GM23338 (cell line): ENCODE measurements at regions not wholly inside any gene's neighbourhood (a gene's known extent, or its start where the extent isn't known, plus 50 kb on each side); places are given as distances from the start of the nearest gene placed in this dataset.

ENCODE experiments used
- ATAC-seq: fragments of 200-7000 bp; cut with Tn5 transposase; 3 replicates; pipeline ENCODE4 v1.9.1; 2020
- DNase-seq: peaks from one replicate; pipeline ENCODE4 v3.0.0-alpha.2; 2015; ENCODE audit warnings: low spot score
- H2AFZ ChIP-seq: fragments of 200-600 bp; sonication (generic); 2 replicates; pipeline ENCODE4 v1.8.0; 2016; ENCODE audit warnings: antibody characterized with exemption, mild to moderate bottlenecking, moderate library complexity
- H3F3A ChIP-seq: fragments of 200-600 bp; sonication (generic); replicated peaks from 2 replicates; pipeline ENCODE4 v1.8.0; 2017; ENCODE audit warnings: antibody characterized with exemption, mixed run types, low read depth
- H3K27ac ChIP-seq: fragments of 200-600 bp; sonication (generic); 2 replicates; pipeline ENCODE4 v1.6.1; 2016; ENCODE audit warnings: low read depth
- H3K27me3 ChIP-seq: fragments of 200-600 bp; sonication (generic); 2 replicates; pipeline ENCODE4 v1.8.0; 2016; ENCODE audit warnings: mild to moderate bottlenecking, mixed run types, moderate library complexity; ENCODE audit not compliant: insufficient read depth
- H3K36me3 ChIP-seq: fragments of 200-600 bp; sonication (generic); 2 replicates; pipeline ENCODE4 v1.8.0; 2016; ENCODE audit warnings: mild to moderate bottlenecking; ENCODE audit not compliant: insufficient read depth
- H3K4me1 ChIP-seq: fragments of 200-600 bp; sonication (generic); 2 replicates; pipeline ENCODE4 v1.8.0; 2016; ENCODE audit warnings: mild to moderate bottlenecking, moderate library complexity; ENCODE audit not compliant: insufficient read depth
- H3K4me2 ChIP-seq: fragments of 200-600 bp; sonication (generic); 2 replicates; pipeline ENCODE4 v1.7.1; 2017; ENCODE audit warnings: mixed run types
- H3K4me3 ChIP-seq: fragments of 200-600 bp; sonication (generic); 2 replicates; pipeline ENCODE4 v1.6.1; 2016; ENCODE audit warnings: mixed run types
- H3K79me2 ChIP-seq: fragments of 200-600 bp; sonication (generic); replicated peaks from 2 replicates; pipeline ENCODE4 v1.8.0; 2017; ENCODE audit warnings: mild to moderate bottlenecking; ENCODE audit not compliant: insufficient read depth
- H3K9me2 ChIP-seq: fragments of 200-600 bp; sonication (generic); 2 replicates; pipeline ENCODE4 v1.8.0; 2017; ENCODE audit not compliant: insufficient read depth
- H4K20me1 ChIP-seq: fragments of 200-600 bp; sonication (generic); replicated peaks from 2 replicates; pipeline ENCODE4 v1.8.0; 2017; ENCODE audit warnings: mild to moderate bottlenecking; ENCODE audit not compliant: insufficient read depth
- H3K27ac Mint-ChIP-seq: 2 replicates; pipeline ENCODE4 v1.8.0; 2020; ENCODE audit warnings: inconsistent platforms, mild to moderate bottlenecking, moderate library complexity, mixed read lengths
- H3K27me3 Mint-ChIP-seq: 3 replicates; pipeline ENCODE4 v1.8.0; 2022; ENCODE audit warnings: low read depth, mild to moderate bottlenecking, moderate library complexity, mixed read lengths, inconsistent platforms; ENCODE audit not compliant: insufficient read depth, poor library complexity
- H3K36me3 Mint-ChIP-seq: 3 replicates; pipeline ENCODE4 v1.8.0; 2021; ENCODE audit warnings: low read depth, mild to moderate bottlenecking, inconsistent platforms, moderate library complexity, mixed read lengths
- H3K4me1 Mint-ChIP-seq: 3 replicates; pipeline ENCODE4 v1.8.0; 2020; ENCODE audit warnings: mild to moderate bottlenecking, inconsistent platforms, mixed read lengths
- H3K4me3 Mint-ChIP-seq: 3 replicates; pipeline ENCODE4 v1.8.0; 2021; ENCODE audit warnings: moderate library complexity, mild to moderate bottlenecking, inconsistent platforms, mixed read lengths
- H3K9me3 Mint-ChIP-seq: 3 replicates; pipeline ENCODE4 v1.8.0; 2020; ENCODE audit warnings: moderate library complexity, mild to moderate bottlenecking, inconsistent platforms, mixed read lengths
- CREB1 ChIP-seq: fragments of 250-450 bp; sonication (Bioruptor Pico); IDR thresholded peaks from 2 replicates; pipeline ENCODE4 v1.5.0; 2020; ENCODE audit warnings: low read depth, mild to moderate bottlenecking, moderate library complexity
- EZH2 ChIP-seq: fragments of 200-600 bp; sonication (generic); IDR thresholded peaks from one replicate; pipeline ENCODE4 v1.8.0; 2017; ENCODE audit warnings: antibody characterized with exemption, mild to moderate bottlenecking, low read depth; ENCODE audit not compliant: unreplicated experiment
- EZH2phosphoT487 ChIP-seq: fragments of 200-600 bp; sonication (generic); IDR thresholded peaks from one replicate; pipeline ENCODE4 v1.8.1; 2018; ENCODE audit warnings: antibody characterized with exemption; ENCODE audit not compliant: unreplicated experiment
- JUNB ChIP-seq: IDR thresholded peaks from one replicate; pipeline ENCODE4 v1.6.1; 2016; ENCODE audit warnings: antibody characterized with exemption; ENCODE audit not compliant: unreplicated experiment
- NANOG ChIP-seq: IDR thresholded peaks from 2 replicates; pipeline ENCODE4 v1.6.1; 2016; ENCODE audit warnings: antibody characterized with exemption, borderline replicate concordance
- POLR2AphosphoS5 ChIP-seq: IDR thresholded peaks from 2 replicates; pipeline ENCODE4 v1.6.1; 2016; ENCODE audit warnings: antibody characterized with exemption, low read depth
- STAT1 ChIP-seq: IDR thresholded peaks from one replicate; pipeline ENCODE4 v1.6.1; 2016; ENCODE audit warnings: antibody characterized with exemption; ENCODE audit not compliant: unreplicated experiment
- ZNF114 ChIP-seq: fragments of 250-450 bp; sonication (Bioruptor Pico); IDR thresholded peaks from 2 replicates; pipeline ENCODE4 v1.5.0; 2020; ENCODE audit warnings: mild to moderate bottlenecking, moderate library complexity
- ZNF331 ChIP-seq: fragments of 250-450 bp; sonication (Bioruptor Pico); IDR thresholded peaks from 2 replicates; pipeline ENCODE4 v1.5.0; 2020; ENCODE audit warnings: low read depth, mild to moderate bottlenecking, moderate library complexity
- TF ChIP-seq, protein P1 (sequence below): IDR thresholded peaks from 2 replicates; pipeline ENCODE4 v1.6.1; 2016; ENCODE audit warnings: antibody characterized with exemption
- TF ChIP-seq, protein P2 (sequence below): fragments of 250-450 bp; sonication (Bioruptor Pico); IDR thresholded peaks from 2 replicates; pipeline ENCODE4 v1.5.0; 2020; ENCODE audit warnings: mild to moderate bottlenecking, moderate library complexity
- TF ChIP-seq, protein P3 (sequence below), 2 experiments: fragments of 200-600 bp in 1 of 2; sonication (generic) in 1 of 2; conservative IDR thresholded peaks; 2 replicates each; pipeline versions ENCODE4 v1.5.1 to v1.6.1; 2016 to 2017; ENCODE audit warnings: antibody characterized with exemption in 2 of 2, low read depth in 2 of 2, mild to moderate bottlenecking in 2 of 2, moderate library complexity in 1 of 2
- TF ChIP-seq, protein P4 (sequence below): IDR thresholded peaks from one replicate; pipeline ENCODE4 v1.6.1; 2018; ENCODE audit warnings: antibody characterized with exemption; ENCODE audit not compliant: unreplicated experiment

DNA sequence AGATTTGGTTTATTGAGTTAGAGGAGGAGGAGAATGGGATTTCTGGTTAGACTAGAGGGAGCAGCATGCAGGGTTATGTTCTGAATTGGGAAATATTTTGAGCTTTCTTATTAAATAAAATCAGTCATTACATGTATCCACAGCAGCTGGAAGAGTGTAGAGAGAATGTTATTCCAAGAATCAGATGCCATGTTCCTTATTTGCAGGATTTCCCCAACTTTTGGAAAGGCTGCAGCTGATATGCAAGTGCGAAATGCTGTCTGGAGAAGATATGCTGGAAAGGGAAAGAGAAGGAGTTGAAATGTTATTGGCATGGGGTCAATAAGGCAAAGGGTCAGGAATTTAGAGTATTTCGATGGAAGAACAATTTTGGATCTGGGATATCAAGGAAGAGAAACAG, 255.8 kb downstream of the MTX2 start:
- Mint-ChIP-seq H3K4me1 (no peaks in the 10 kb centered on the region), H3K27me3 (peaks cover 13% of the 10 kb centered on the region), H3K36me3 (no peaks in the 10 kb centered on the region), H3K9me3 (no peaks in the 10 kb centered on the region), H3K4me3 (no peak overlapping the region), H3K27ac (no peak overlapping the region)
- no peak for ATAC-seq
- H3K4me1 ChIP-seq: no peaks in the 10 kb centered on the region
- no peaks in the 10 kb centered on the region for H3K36me3 ChIP-seq
- H3K27me3 ChIP-seq: peaks cover 42% of the 10 kb centered on the region
- H3K9me2 ChIP-seq: no peaks in the 10 kb centered on the region
- H3K79me2 ChIP-seq: no peaks in the 10 kb centered on the region
- H3K27ac ChIP-seq: no peak overlapping the region
- H3K4me3 ChIP-seq: no peak overlapping the region
- DNase-seq: no peak
- peaks cover 4% of the 10 kb centered on the region; the same call in 1 of the 2 replicates for H4K20me1 ChIP-seq
- no peak overlapping the region for H2AFZ ChIP-seq
- no peak overlapping the region for H3K4me2 ChIP-seq
- TF ChIP-seq, protein P1, sequence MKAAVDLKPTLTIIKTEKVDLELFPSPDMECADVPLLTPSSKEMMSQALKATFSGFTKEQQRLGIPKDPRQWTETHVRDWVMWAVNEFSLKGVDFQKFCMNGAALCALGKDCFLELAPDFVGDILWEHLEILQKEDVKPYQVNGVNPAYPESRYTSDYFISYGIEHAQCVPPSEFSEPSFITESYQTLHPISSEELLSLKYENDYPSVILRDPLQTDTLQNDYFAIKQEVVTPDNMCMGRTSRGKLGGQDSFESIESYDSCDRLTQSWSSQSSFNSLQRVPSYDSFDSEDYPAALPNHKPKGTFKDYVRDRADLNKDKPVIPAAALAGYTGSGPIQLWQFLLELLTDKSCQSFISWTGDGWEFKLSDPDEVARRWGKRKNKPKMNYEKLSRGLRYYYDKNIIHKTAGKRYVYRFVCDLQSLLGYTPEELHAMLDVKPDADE: no peak
- TF ChIP-seq EZH2 (no peak), ZNF114 (no peak), JUNB (no peak), STAT1 (no peak), CREB1 (CRISPR knock-in tag) (no peak), NANOG (no peak), ZNF331 (CRISPR knock-in tag) (no peak), POLR2AphosphoS5 (no peak), EZH2phosphoT487 (no peak)
- TF ChIP-seq, protein P2, sequence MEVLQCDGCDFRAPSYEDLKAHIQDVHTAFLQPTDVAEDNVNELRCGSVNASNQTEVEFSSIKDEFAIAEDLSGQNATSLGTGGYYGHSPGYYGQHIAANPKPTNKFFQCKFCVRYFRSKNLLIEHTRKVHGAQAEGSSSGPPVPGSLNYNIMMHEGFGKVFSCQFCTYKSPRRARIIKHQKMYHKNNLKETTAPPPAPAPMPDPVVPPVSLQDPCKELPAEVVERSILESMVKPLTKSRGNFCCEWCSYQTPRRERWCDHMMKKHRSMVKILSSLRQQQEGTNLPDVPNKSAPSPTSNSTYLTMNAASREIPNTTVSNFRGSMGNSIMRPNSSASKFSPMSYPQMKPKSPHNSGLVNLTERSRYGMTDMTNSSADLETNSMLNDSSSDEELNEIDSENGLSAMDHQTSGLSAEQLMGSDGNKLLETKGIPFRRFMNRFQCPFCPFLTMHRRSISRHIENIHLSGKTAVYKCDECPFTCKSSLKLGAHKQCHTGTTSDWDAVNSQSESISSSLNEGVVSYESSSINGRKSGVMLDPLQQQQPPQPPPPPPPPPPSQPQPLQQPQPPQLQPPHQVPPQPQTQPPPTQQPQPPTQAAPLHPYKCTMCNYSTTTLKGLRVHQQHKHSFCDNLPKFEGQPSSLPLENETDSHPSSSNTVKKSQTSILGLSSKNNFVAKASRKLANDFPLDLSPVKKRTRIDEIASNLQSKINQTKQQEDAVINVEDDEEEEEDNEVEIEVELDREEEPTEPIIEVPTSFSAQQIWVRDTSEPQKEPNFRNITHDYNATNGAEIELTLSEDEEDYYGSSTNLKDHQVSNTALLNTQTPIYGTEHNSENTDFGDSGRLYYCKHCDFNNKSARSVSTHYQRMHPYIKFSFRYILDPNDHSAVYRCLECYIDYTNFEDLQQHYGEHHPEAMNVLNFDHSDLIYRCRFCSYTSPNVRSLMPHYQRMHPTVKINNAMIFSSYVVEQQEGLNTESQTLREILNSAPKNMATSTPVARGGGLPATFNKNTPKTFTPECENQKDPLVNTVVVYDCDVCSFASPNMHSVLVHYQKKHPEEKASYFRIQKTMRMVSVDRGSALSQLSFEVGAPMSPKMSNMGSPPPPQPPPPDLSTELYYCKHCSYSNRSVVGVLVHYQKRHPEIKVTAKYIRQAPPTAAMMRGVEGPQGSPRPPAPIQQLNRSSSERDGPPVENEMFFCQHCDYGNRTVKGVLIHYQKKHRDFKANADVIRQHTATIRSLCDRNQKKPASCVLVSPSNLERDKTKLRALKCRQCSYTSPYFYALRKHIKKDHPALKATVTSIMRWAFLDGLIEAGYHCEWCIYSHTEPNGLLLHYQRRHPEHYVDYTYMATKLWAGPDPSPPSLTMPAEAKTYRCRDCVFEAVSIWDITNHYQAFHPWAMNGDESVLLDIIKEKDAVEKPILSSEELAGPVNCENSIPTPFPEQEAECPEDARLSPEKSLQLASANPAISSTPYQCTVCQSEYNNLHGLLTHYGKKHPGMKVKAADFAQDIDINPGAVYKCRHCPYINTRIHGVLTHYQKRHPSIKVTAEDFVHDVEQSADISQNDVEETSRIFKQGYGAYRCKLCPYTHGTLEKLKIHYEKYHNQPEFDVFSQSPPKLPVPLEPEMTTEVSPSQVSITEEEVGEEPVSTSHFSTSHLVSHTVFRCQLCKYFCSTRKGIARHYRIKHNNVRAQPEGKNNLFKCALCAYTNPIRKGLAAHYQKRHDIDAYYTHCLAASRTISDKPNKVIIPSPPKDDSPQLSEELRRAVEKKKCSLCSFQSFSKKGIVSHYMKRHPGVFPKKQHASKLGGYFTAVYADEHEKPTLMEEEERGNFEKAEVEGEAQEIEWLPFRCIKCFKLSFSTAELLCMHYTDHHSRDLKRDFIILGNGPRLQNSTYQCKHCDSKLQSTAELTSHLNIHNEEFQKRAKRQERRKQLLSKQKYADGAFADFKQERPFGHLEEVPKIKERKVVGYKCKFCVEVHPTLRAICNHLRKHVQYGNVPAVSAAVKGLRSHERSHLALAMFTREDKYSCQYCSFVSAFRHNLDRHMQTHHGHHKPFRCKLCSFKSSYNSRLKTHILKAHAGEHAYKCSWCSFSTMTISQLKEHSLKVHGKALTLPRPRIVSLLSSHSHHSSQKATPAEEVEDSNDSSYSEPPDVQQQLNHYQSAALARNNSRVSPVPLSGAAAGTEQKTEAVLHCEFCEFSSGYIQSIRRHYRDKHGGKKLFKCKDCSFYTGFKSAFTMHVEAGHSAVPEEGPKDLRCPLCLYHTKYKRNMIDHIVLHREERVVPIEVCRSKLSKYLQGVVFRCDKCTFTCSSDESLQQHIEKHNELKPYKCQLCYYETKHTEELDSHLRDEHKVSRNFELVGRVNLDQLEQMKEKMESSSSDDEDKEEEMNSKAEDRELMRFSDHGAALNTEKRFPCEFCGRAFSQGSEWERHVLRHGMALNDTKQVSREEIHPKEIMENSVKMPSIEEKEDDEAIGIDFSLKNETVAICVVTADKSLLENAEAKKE (CRISPR knock-in tag): no peak
- TF ChIP-seq, protein P3, sequence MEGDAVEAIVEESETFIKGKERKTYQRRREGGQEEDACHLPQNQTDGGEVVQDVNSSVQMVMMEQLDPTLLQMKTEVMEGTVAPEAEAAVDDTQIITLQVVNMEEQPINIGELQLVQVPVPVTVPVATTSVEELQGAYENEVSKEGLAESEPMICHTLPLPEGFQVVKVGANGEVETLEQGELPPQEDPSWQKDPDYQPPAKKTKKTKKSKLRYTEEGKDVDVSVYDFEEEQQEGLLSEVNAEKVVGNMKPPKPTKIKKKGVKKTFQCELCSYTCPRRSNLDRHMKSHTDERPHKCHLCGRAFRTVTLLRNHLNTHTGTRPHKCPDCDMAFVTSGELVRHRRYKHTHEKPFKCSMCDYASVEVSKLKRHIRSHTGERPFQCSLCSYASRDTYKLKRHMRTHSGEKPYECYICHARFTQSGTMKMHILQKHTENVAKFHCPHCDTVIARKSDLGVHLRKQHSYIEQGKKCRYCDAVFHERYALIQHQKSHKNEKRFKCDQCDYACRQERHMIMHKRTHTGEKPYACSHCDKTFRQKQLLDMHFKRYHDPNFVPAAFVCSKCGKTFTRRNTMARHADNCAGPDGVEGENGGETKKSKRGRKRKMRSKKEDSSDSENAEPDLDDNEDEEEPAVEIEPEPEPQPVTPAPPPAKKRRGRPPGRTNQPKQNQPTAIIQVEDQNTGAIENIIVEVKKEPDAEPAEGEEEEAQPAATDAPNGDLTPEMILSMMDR (conservative IDR thresholded peaks at IDR 0.05; ENCODE audit: low read depth in 2 of 2): no peak
- TF ChIP-seq, protein P4, sequence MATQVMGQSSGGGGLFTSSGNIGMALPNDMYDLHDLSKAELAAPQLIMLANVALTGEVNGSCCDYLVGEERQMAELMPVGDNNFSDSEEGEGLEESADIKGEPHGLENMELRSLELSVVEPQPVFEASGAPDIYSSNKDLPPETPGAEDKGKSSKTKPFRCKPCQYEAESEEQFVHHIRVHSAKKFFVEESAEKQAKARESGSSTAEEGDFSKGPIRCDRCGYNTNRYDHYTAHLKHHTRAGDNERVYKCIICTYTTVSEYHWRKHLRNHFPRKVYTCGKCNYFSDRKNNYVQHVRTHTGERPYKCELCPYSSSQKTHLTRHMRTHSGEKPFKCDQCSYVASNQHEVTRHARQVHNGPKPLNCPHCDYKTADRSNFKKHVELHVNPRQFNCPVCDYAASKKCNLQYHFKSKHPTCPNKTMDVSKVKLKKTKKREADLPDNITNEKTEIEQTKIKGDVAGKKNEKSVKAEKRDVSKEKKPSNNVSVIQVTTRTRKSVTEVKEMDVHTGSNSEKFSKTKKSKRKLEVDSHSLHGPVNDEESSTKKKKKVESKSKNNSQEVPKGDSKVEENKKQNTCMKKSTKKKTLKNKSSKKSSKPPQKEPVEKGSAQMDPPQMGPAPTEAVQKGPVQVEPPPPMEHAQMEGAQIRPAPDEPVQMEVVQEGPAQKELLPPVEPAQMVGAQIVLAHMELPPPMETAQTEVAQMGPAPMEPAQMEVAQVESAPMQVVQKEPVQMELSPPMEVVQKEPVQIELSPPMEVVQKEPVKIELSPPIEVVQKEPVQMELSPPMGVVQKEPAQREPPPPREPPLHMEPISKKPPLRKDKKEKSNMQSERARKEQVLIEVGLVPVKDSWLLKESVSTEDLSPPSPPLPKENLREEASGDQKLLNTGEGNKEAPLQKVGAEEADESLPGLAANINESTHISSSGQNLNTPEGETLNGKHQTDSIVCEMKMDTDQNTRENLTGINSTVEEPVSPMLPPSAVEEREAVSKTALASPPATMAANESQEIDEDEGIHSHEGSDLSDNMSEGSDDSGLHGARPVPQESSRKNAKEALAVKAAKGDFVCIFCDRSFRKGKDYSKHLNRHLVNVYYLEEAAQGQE: no peak
- H3F3A ChIP-seq: no peaks in the 10 kb centered on the region
